ENCODE measurements at regions not wholly inside any gene's neighbourhood (a gene's known extent, or its start where the extent isn't known, plus 50 kb on each side); places are given as distances from the start of the nearest gene placed in this dataset.

DNA sequence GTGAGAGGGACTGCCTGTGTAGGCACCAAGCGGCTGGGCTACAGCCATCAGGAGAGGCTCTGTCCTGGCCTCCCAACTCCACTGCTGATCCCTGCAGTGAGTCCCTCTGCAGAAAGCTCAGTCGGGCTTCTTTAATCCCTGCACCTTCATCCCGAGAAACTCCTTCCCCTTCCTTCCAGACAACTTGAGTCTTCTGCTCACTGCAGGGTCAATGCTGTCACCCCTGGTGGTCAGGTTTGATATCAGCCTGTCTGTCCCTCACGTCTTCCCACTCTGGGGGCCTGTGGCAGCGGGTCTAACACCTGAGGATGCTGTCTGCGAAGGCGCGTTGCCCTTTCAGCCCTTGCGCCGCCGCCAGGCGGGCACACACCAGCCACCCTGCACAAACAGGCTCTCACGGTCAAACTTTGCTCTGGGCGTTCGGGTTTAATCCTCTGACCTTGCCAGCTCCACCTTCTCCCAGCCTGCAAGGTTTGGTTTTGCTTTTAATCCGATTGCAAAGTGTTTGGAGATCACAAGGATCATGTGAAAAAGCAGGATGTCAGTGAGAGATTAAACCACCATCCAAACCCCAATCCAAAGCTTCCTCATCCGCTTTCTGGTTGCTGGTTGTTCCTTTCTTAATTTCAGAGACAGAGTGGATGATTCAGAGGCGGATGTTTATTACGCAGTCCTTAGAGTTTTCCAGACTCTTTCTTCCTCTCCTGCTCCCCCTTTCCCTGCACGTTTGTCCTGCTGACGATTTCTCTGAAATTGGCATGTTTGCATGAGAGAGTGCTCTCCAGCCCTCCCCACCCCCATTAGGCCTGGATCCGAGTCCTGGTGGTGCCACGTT, 74.8 kb upstream of the SLC34A2 start:
- no peak for FAIRE-seq

DNA sequence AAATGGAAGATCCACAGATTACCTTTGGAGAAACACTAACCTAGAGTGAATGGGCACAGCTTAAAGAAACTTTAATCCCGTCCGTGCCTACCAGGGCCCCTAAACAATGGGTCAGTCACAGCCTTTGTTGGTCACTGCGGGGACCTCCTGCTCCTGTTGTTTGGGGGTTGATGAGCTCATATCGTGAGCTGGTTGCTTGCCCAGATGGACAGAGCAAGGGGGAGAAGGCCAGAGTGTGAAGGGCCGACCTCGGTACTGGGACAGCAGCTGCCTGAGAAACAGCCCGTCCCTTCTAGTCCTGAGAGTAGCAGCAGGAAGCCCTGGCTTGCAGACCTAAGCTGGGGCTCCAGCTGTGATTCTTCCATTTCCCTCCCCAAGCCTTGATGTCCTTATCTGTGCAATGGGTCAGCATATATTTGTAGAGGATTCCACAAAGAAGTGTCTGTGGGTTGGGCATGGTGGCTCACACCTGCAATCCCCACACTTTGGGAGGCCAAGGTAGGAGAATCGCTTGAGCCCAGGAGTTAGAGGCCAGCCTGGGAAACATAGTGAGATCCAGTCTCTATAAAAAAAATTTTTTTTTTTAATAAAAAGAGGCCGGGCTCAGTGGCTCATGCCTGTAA, 69.6 kb upstream of the SLC34A2 start:
- FAIRE-seq, result no peak

DNA sequence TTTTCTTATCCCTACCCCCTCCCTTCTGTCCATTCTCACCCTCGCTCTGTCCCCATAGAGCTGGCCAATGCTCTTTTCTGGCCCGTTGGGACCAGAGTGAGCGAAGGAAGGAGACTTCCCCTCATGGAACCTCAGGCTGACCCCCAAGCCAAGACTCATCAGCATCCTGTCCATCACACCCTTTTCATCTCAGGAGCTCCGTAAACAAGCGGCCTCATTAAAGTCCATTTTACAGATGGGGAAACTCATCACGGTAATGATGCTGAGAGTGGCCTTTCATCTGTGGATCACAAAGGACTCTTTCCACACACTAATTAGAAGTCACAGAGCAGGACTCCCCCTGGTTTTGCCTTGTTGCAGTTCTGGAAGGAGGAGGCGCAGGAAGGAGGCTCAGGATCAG, 67.4 kb upstream of the SLC34A2 start:
- FAIRE-seq, result no peak

DNA sequence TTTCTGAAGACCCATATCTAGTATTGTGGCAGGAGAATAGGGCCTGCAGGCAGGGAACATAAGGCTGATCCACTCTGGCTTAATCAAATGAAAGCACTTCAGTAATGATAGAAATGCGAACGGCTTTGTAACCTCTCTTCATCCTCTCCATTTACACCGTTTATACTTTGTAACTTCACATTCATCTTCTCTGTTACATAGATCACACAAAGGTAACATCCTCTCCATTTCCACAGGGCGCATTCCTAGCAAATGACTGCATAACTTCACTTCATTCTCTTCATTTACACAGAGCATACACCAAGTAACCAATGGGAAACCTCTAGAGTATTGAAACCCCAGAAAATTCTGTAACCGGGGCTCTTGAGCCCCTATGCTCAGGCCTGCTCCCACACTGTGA, 65.5 kb upstream of the SLC34A2 start:
- FAIRE-seq, result no peak

DNA sequence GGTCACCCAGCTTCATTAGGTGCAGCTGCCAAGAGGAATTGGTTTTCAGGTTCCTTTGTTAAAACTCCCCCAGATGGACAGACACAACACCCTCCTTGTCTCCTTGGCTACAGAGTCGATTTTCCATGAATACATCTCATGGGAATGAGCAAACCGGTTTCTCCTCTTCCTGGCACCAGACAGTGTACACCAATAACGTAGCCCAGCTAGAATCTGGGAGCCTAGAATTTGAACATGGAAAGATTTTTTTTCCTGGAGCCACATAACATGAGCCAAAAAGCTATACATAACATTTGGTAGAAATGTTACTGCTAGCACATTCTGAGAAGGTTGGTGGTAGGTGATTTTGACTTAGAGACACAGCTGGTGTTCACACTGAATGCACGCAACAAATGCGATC, 62.9 kb upstream of the SLC34A2 start:
- no peak for FAIRE-seq
